ENCODE measurements at regions not wholly inside any gene's neighbourhood (a gene's known extent, or its start where the extent isn't known, plus 50 kb on each side); places are given as distances from the start of the nearest gene placed in this dataset.

GRCh38 chr1:99193431-99193830, 70.9 kb upstream of the PLPPR4 start:
- no peak overlapping the region for H3K9ac ChIP-seq (ENCODE audit: low read length in 2 of 2)
- H3K36me3 ChIP-seq (ENCODE audit: control insufficient read depth in 2 of 2, insufficient read depth in 2 of 2, low read length in 2 of 2) = no peaks in the 10 kb centered on the region
- no peaks in the 10 kb centered on the region for H3K27me3 ChIP-seq (ENCODE audit: control insufficient read depth in 1 of 2, insufficient read depth in 2 of 2, low read length in 2 of 2)
- no peak overlapping the region for H3K27ac ChIP-seq (ENCODE audit: low read length)
- H3K4me1 ChIP-seq (ENCODE audit: control insufficient read depth, insufficient read depth, low read length) = no peaks in the 10 kb centered on the region
- H3K4me3 ChIP-seq (ENCODE audit: low read length in 2 of 2) = no peak overlapping the region
- H3K9me3 ChIP-seq (ENCODE audit: control insufficient read depth in 2 of 2, low read length in 2 of 2) = no peaks in the 10 kb centered on the region

- Histone ChIP-seq H3K27ac (ENCODE audit: low read length) (no peak overlapping the region), H3K36me3 (ENCODE audit: control insufficient read depth in 2 of 2, insufficient read depth in 2 of 2, low read length in 2 of 2) (no peaks in the 10 kb centered on the region), H3K9me3 (ENCODE audit: control insufficient read depth in 2 of 2, low read length in 2 of 2) (no peaks in the 10 kb centered on the region), H3K4me3 (ENCODE audit: low read length in 2 of 2) (no peak overlapping the region), H3K9ac (ENCODE audit: low read length in 2 of 2) (no peak overlapping the region), H3K27me3 (ENCODE audit: control insufficient read depth in 1 of 2, insufficient read depth in 2 of 2, low read length in 2 of 2) (no peaks in the 10 kb centered on the region), H3K4me1 (ENCODE audit: control insufficient read depth, insufficient read depth, low read length) (no peaks in the 10 kb centered on the region)
Measured at GRCh38 chr1:99198393-99198792, 65.9 kb upstream of the PLPPR4 start.

- H3K4me3 ChIP-seq (ENCODE audit: low read length in 2 of 2) = no peak overlapping the region
- no peak overlapping the region for H3K27ac ChIP-seq (ENCODE audit: low read length)
- H3K4me1 ChIP-seq (ENCODE audit: control insufficient read depth, insufficient read depth, low read length) = no peaks in the 10 kb centered on the region
- no peaks in the 10 kb centered on the region for H3K27me3 ChIP-seq (ENCODE audit: control insufficient read depth in 1 of 2, insufficient read depth in 2 of 2, low read length in 2 of 2)
- H3K9ac ChIP-seq (ENCODE audit: low read length in 2 of 2) = no peak overlapping the region
- H3K36me3 ChIP-seq (ENCODE audit: control insufficient read depth in 2 of 2, insufficient read depth in 2 of 2, low read length in 2 of 2) = no peaks in the 10 kb centered on the region
- no peaks in the 10 kb centered on the region for H3K9me3 ChIP-seq (ENCODE audit: control insufficient read depth in 2 of 2, low read length in 2 of 2)
Measured at GRCh38 chr1:99207216-99207615, 57.1 kb upstream of the PLPPR4 start.
